K562 (cell line): ENCODE measurements at regions not wholly inside any gene's neighbourhood (a gene's known extent, or its start where the extent isn't known, plus 50 kb on each side); places are given as distances from the start of the nearest gene placed in this dataset.
A peak's percentile ranks its signal among the peaks of the same experiment; 100 is the strongest.

Source experiments
- ATAC-seq: fragments of 200-7000 bp; cut with Tn5 transposase; 3 replicates; pipeline ENCODE4 v1.9.1; 2020; ENCODE audit warnings: moderate library complexity
- BruUV-seq: library from RNA; stranded (reverse); fragments of 400-500 nt; replicated peaks from 2 replicates; lab custom pipeline; 2021; lab: Mats Ljungman, UMichigan
- CTCF ChIA-PET: fragments of 300-600 bp; formaldehyde crosslinking; extraction: SDS; loops from one replicate; lab custom pipeline; 2021; ENCODE audit warnings: low intra/inter-chr PET ratio; lab: Yijun Ruan, JAX
- POLR2A ChIA-PET: fragments of 300-600, 350-650 bp; sonication (Branson Sonifier 250); formaldehyde crosslinking; extraction: SDS; loops from one replicate; lab custom pipeline; 2021; ENCODE audit warnings: antibody characterized with exemption, inconsistent platforms; lab: Yijun Ruan, JAX
- DNase-seq, 4 experiments: peaks; one replicate each; pipeline versions ENCODE4 v3.0.0 to v3.0.0-alpha.2; 2011 to 2018; ENCODE audit warnings: low spot score in 3 of 4, mixed read lengths in 3 of 4; ENCODE audit errors: extremely low read depth in 1 of 4
- FAIRE-seq: peaks from 2 replicates; lab custom pipeline; 2011; peaks lifted over from hg19 to GRCh38; lab: Jason Lieb, UNC
- H2AFZ ChIP-seq: 2 replicates; pipeline ENCODE4 v1.6.0; 2011; ENCODE audit warnings: low read depth, low read length, control low read depth, inconsistent platforms
- H3K27ac ChIP-seq: fragments of 200-600 bp; 3 replicates; pipeline ENCODE4 v1.8.0; 2011; ENCODE audit warnings: low read depth, mild to moderate bottlenecking, control low read depth, inconsistent platforms, low read length, moderate library complexity, mixed read lengths; ENCODE audit errors: extremely low read depth
- H3K27me3 ChIP-seq, 2 experiments: fragments of 300-600 bp in 1 of 2; 2 replicates in 1 of 2; 3 replicates in 1 of 2; pipeline versions ENCODE4 v1.6.0 to v1.8.0; 2011; ENCODE audit warnings: inconsistent platforms in 2 of 2, low read length in 2 of 2, mild to moderate bottlenecking in 1 of 2, mixed read lengths in 1 of 2, moderate library complexity in 1 of 2; ENCODE audit not compliant: control insufficient read depth in 2 of 2, insufficient read depth in 2 of 2
- H3K36me3 ChIP-seq: fragments of 300-600 bp; 3 replicates; pipeline ENCODE4 v1.8.0; 2011; ENCODE audit warnings: mild to moderate bottlenecking, low read length, inconsistent platforms; ENCODE audit not compliant: control insufficient read depth, insufficient read depth
- H3K4me1 ChIP-seq, 2 experiments: fragments of 200-600 bp in 1 of 2; replicated peaks in 1 of 2; 2 replicates in 1 of 2; 3 replicates in 1 of 2; pipeline versions ENCODE4 v1.5.1 to v1.8.0; 2011; ENCODE audit warnings: inconsistent platforms in 2 of 2, low read length in 2 of 2, mild to moderate bottlenecking in 1 of 2, mixed read lengths in 1 of 2, moderate library complexity in 1 of 2; ENCODE audit not compliant: control insufficient read depth in 2 of 2, insufficient read depth in 2 of 2
- H3K4me2 ChIP-seq: 2 replicates; pipeline ENCODE4 v1.6.1; 2011; ENCODE audit warnings: low read length, control low read depth, inconsistent platforms, mixed read lengths; ENCODE audit not compliant: insufficient read depth
- H3K4me3 ChIP-seq: fragments of 200-600 bp; sonication (generic), shearing (Covaris generic); 2 replicates; pipeline ENCODE4 v1.5.1; 2016; ENCODE audit warnings: control low read depth, inconsistent platforms
- H3K79me2 ChIP-seq: fragments of 200-600 bp; 3 replicates; pipeline ENCODE4 v1.8.0; 2011; ENCODE audit warnings: low read length, inconsistent platforms; ENCODE audit not compliant: control insufficient read depth, insufficient read depth
- H3K9ac ChIP-seq, 2 experiments: 2 replicates each; pipeline versions ENCODE4 v1.6.0 to v1.6.1; 2011; ENCODE audit warnings: low read depth in 2 of 2, low read length in 2 of 2, control low read depth in 1 of 2, inconsistent platforms in 1 of 2, mild to moderate bottlenecking in 1 of 2, mixed read lengths in 1 of 2; ENCODE audit not compliant: insufficient read depth in 1 of 2
- H3K9me1 ChIP-seq: one replicate; pipeline ENCODE4 v1.6.0; 2011; ENCODE audit warnings: inconsistent platforms, mild to moderate bottlenecking, low read length, moderate library complexity; ENCODE audit not compliant: control insufficient read depth, insufficient read depth
- H3K9me3 ChIP-seq: replicated peaks from 2 replicates; pipeline ENCODE4 v1.5.1; 2011; ENCODE audit warnings: low read depth, low read length, inconsistent platforms; ENCODE audit not compliant: control insufficient read depth, insufficient read depth
- H4K20me1 ChIP-seq: replicated peaks from 2 replicates; pipeline ENCODE4 v1.6.1; 2011; ENCODE audit warnings: low read length, inconsistent platforms, mixed read lengths; ENCODE audit not compliant: control insufficient read depth, insufficient read depth
- COPS2 ChIP-seq: fragments of 450-650 bp; conservative IDR thresholded peaks from 2 replicates; pipeline ENCODE4 v1.6.1; 2016; ENCODE audit warnings: mild to moderate bottlenecking, moderate library complexity
- EGR1 ChIP-seq: fragments of 450-650 bp; conservative IDR thresholded peaks from 2 replicates; pipeline ENCODE4 v1.6.1; 2017; ENCODE audit warnings: mild to moderate bottlenecking
- EP400 ChIP-seq: fragments of 450-650 bp; IDR thresholded peaks from 2 replicates; pipeline ENCODE4 v1.6.1; 2017; ENCODE audit warnings: antibody characterized with exemption, mild to moderate bottlenecking, moderate library complexity
- MAZ ChIP-seq, 2 experiments: fragments of 450-650 bp in 1 of 2; sonication (generic) in 1 of 2; formaldehyde crosslinking; IDR thresholded peaks in 1 of 2; conservative IDR thresholded peaks in 1 of 2; 2 replicates each; pipeline versions ENCODE4 v1.4.0 to v1.5.0; 2020; ENCODE audit warnings: mild to moderate bottlenecking in 1 of 2, missing genetic modification reagents in 1 of 2
- NRF1 ChIP-seq, 2 experiments: fragments of 450-650 bp; IDR thresholded peaks in 1 of 2; conservative IDR thresholded peaks in 1 of 2; 2 replicates each; pipeline ENCODE4 v1.6.1; 2014; ENCODE audit warnings: mild to moderate bottlenecking in 2 of 2
- SNIP1 ChIP-seq: fragments of 450-650 bp; IDR thresholded peaks from 2 replicates; pipeline ENCODE4 v1.7.1; 2017; ENCODE audit warnings: low read depth, mild to moderate bottlenecking
- ZNF184 ChIP-seq: sonication (generic); formaldehyde crosslinking; IDR thresholded peaks from 2 replicates; pipeline ENCODE4 v1.5.0; 2020; ENCODE audit warnings: missing genetic modification reagents
- WGBS: fragments of 100-300 bp; shearing (Covaris generic); methylation state at CpG from one replicate; pipeline ENCODE4 v1.1.6; 2016; ENCODE audit warnings: low coverage, mixed read lengths; ENCODE audit not compliant: insufficient coverage; ENCODE audit errors: missing lambda C conversion rate; 5-methylcytosine and 5-hydroxymethylcytosine counted together
- in situ Hi-C: fragments of 300-500 bp; cut with MboI; formaldehyde crosslinking; loops from 4 replicates; pipeline ENCODE4 v1.15.0; 2018; ENCODE audit warnings: inconsistent platforms, mixed read lengths
- intact Hi-C: fragments of 100-400 bp; cut with micrococcal nuclease; formaldehyde crosslinking; loops from 2 replicates; pipeline ENCODE4 v1.14.2; 2022
- TF ChIP-seq, protein P1 (sequence below): sonication (generic); formaldehyde crosslinking; IDR thresholded peaks from 2 replicates; pipeline ENCODE4 v1.8.0; 2022; ENCODE audit warnings: mild to moderate bottlenecking, missing genetic modification reagents
- TF ChIP-seq, protein P2 (sequence below): sonication (generic); formaldehyde crosslinking; IDR thresholded peaks from 2 replicates; pipeline ENCODE4 v1.8.0; 2022; ENCODE audit warnings: mild to moderate bottlenecking, missing genetic modification reagents

DNA sequence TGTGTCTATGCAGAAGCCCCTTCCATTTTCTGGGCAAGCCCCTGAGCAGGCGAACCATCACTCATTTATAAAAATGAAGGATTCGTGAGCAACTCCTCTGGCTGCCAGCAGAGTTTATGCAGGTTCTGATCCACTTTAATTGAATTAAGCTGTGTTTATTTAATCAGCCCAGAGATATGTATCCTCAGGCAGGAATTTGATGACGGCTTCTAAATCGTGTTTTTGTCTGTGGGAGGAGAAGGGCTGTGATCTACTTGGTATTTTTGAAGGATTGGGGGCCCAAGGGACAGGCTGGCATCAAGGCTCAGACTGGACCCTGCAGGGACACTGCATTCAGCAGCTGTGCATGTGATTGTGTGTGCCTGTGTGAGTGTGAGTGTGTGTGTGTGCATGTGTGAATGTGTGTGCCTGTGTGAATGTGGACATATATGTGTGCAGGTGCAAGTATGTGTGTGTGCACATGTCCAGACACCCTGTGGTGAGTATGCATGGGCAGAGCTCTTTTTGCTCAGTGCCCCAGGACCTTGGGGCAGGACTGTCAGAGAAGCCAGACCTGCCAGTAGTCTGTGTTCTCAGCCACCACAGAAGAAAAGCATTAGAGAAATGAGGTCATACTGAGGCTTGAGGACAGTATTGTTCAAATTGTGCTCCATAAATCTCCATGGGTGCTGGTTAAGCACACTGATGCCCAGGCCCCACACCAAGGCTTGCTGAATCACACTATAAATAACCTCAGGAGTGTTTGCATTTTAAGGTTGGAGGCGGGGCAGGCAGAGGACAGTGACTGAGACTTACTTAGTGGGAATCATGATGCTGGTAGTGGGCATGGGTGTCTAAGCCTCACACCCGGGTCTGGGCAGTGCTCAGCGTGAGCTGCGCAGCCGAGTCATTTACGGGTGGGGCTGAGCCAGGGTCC lies 164.0 kb downstream of the CARTPT start:
- no peaks in the 10 kb centered on the region for H4K20me1 ChIP-seq
- H3K4me3 ChIP-seq = no peak overlapping the region
- no peaks in the 10 kb centered on the region for H3K9me3 ChIP-seq
- 0% methylated on average over 10 of the region's 10 CpGs for WGBS
- H3K4me1 ChIP-seq = no peaks in the 10 kb centered on the region
- H3K27ac ChIP-seq = no peak overlapping the region
- no peaks in the 10 kb centered on the region for H3K79me2 ChIP-seq
- peaks cover 14 to 28% of the 10 kb centered on the region in 2 experiments for H3K27me3 ChIP-seq
- POLR2A ChIA-PET = interaction anchor here (1.0 kb wide), 1 partner anchor 10 kb away, joined by 3 read pairs; no protein-coding TSS in a partner anchor
- no peak for ATAC-seq
- in situ Hi-C loops (no loop called here), intact Hi-C loops (no loop called here)
- no peak overlapping the region for H3K9ac ChIP-seq
- no TSS peak for BruUV-seq
- TF ChIP-seq SNIP1 = no peak
- TF ChIP-seq NRF1 (conservative IDR thresholded peaks at IDR 0.05 in 1 of 2, IDR thresholded peaks at IDR 0.05 in 1 of 2) = peak; percentile 35 to 37; a peak in 2 of 4 replicates
- H3K9me1 ChIP-seq = no peaks in the 10 kb centered on the region
- CTCF ChIA-PET = no interaction called here
- no peaks in the 10 kb centered on the region for H3K36me3 ChIP-seq
- H2AFZ ChIP-seq = no peak overlapping the region
- DNase-seq = no peak
- no peak overlapping the region for H3K4me2 ChIP-seq
- no peak for FAIRE-seq

DNA sequence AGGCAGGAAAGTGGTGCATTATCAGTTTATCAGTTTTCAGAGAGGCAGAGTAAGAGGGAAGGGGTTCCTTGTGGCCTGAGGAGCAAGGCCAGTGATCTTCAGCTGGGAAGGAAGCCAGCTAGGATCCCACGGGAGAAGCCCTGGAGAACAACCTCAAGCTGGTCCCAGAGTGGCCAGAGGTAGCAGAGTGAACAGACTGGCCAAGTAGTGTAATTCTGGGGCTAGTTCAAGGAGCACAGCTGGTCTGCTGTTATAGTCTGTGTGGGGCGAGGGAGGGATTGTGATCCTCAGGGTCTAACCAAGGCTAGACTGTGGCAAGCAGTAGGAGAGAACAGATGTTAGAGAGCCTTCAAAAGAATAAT lies 164.6 kb downstream of the CARTPT start:
- H3K27ac ChIP-seq = no peak overlapping the region
- no TSS peak for BruUV-seq
- H3K4me3 ChIP-seq = no peak overlapping the region
- in situ Hi-C loops (no loop called here), intact Hi-C loops (no loop called here)
- no peaks in the 10 kb centered on the region for H4K20me1 ChIP-seq
- H3K27me3 ChIP-seq = peaks cover 14 to 28% of the 10 kb centered on the region in 2 experiments
- H3K36me3 ChIP-seq = no peaks in the 10 kb centered on the region
- no peaks in the 10 kb centered on the region for H3K9me1 ChIP-seq
- no peak overlapping the region for H3K4me2 ChIP-seq
- FAIRE-seq (no peak), ATAC-seq (no peak), DNase-seq (no peak)
- 0% methylated on average over 2 of the region's 2 CpGs for WGBS
- no peaks in the 10 kb centered on the region for H3K4me1 ChIP-seq
- H2AFZ ChIP-seq = no peak overlapping the region
- H3K79me2 ChIP-seq = no peaks in the 10 kb centered on the region
- no peak overlapping the region for H3K9ac ChIP-seq
- no peaks in the 10 kb centered on the region for H3K9me3 ChIP-seq
- CTCF ChIA-PET = no interaction called here
- TF ChIP-seq COPS2 (no peak), EP400 (no peak), ZNF184 (CRISPR knock-in tag) (no peak), MAZ (CRISPR knock-in tag; conservative IDR thresholded peaks at IDR 0.05 in 1 of 2, IDR thresholded peaks at IDR 0.05 in 1 of 2) (no peak), EGR1 (no peak)
- TF ChIP-seq, protein P1, sequence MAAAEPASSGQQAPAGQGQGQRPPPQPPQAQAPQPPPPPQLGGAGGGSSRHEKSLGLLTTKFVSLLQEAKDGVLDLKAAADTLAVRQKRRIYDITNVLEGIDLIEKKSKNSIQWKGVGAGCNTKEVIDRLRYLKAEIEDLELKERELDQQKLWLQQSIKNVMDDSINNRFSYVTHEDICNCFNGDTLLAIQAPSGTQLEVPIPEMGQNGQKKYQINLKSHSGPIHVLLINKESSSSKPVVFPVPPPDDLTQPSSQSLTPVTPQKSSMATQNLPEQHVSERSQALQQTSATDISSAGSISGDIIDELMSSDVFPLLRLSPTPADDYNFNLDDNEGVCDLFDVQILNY (CRISPR knock-in tag) = no peak
- TF ChIP-seq, protein P2, sequence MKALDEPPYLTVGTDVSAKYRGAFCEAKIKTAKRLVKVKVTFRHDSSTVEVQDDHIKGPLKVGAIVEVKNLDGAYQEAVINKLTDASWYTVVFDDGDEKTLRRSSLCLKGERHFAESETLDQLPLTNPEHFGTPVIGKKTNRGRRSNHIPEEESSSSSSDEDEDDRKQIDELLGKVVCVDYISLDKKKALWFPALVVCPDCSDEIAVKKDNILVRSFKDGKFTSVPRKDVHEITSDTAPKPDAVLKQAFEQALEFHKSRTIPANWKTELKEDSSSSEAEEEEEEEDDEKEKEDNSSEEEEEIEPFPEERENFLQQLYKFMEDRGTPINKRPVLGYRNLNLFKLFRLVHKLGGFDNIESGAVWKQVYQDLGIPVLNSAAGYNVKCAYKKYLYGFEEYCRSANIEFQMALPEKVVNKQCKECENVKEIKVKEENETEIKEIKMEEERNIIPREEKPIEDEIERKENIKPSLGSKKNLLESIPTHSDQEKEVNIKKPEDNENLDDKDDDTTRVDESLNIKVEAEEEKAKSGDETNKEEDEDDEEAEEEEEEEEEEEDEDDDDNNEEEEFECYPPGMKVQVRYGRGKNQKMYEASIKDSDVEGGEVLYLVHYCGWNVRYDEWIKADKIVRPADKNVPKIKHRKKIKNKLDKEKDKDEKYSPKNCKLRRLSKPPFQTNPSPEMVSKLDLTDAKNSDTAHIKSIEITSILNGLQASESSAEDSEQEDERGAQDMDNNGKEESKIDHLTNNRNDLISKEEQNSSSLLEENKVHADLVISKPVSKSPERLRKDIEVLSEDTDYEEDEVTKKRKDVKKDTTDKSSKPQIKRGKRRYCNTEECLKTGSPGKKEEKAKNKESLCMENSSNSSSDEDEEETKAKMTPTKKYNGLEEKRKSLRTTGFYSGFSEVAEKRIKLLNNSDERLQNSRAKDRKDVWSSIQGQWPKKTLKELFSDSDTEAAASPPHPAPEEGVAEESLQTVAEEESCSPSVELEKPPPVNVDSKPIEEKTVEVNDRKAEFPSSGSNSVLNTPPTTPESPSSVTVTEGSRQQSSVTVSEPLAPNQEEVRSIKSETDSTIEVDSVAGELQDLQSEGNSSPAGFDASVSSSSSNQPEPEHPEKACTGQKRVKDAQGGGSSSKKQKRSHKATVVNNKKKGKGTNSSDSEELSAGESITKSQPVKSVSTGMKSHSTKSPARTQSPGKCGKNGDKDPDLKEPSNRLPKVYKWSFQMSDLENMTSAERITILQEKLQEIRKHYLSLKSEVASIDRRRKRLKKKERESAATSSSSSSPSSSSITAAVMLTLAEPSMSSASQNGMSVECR (CRISPR knock-in tag) = no peak
- POLR2A ChIA-PET = interaction anchor here (1.0 kb wide), 1 partner anchor 9 kb away, joined by 3 read pairs; no protein-coding TSS in a partner anchor
